HG02623 (cell line): ENCODE measurements at regions not wholly inside any gene's neighbourhood (a gene's known extent, or its start where the extent isn't known, plus 50 kb on each side); places are given as distances from the start of the nearest gene placed in this dataset.

Experiments used
- ATAC-seq: cut with Tn5 transposase; IDR thresholded peaks from one replicate; pipeline ENCODE4 v1.9.1; 2021; ENCODE audit warnings: moderate library complexity; ENCODE audit not compliant: unreplicated experiment

GRCh38 chr2:18639756-18640453 is 50.5 kb upstream of the NT5C1B start:
- no peak for ATAC-seq
